OCI-LY1 (cell line): ENCODE measurements at regions not wholly inside any gene's neighbourhood (a gene's known extent, or its start where the extent isn't known, plus 50 kb on each side); places are given as distances from the start of the nearest gene placed in this dataset.

Experiments
- CTCF ChIP-seq: fragments of 200-600 bp; sonication (generic), shearing (Covaris generic); IDR thresholded peaks from 2 replicates; pipeline ENCODE4 v1.5.1; 2017; ENCODE audit warnings: mild to moderate bottlenecking, antibody characterized with exemption, low read length, moderate library complexity, mixed read lengths
- EZH2 ChIP-seq: fragments of 200-600 bp; sonication (generic), shearing (Covaris generic); IDR thresholded peaks from 2 replicates; pipeline ENCODE4 v1.8.0; 2017; ENCODE audit warnings: borderline replicate concordance, mixed run types, mild to moderate bottlenecking, antibody characterized with exemption, low read length, moderate library complexity, mixed read lengths

DNA sequence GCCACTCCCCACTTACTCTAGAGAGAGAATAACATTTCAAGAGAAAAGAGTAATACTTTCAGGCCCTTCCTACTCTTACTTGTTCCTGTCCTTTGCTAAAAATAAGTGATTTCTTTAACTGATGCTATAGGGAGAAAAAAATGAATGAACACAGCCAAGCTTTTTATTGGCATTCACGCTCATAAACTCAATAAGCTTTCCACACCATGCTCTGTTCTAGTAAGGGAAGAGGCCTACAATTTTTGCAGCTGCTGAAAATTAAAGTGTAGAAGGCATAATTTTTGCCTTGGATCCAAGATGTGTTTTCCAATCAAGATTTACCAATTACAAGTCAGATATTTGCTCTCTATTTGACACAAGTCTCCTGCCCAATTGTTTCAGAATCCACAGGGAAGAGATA is 188.1 kb upstream of the RGS18 start:
- TF ChIP-seq CTCF (no peak), EZH2 (no peak)
